NOMO-1 treated with dmso at 0.1 percent for 144 hours (cell line): ENCODE measurements at regions not wholly inside any gene's neighbourhood (a gene's known extent, or its start where the extent isn't known, plus 50 kb on each side); places are given as distances from the start of the nearest gene placed in this dataset.

ENCODE experiments used
- DNase-seq: peaks from one replicate; lab custom pipeline; 2025; ENCODE audit not compliant: unreplicated experiment; lab: John Stamatoyannopoulos, UW

GRCh38 chr11:115716601-115717529, 212.7 kb upstream of the CADM1 start:
- no peak for DNase-seq

GRCh38 chr11:115716080-115716479, 211.9 kb upstream of the CADM1 start:
- no peak for DNase-seq

- no peak for DNase-seq
Observed at GRCh38 chr11:115715251-115715770, 211.1 kb upstream of the CADM1 start.

GRCh38 chr11:115712296-115712695, 208.1 kb upstream of the CADM1 start:
- DNase-seq = no peak

- DNase-seq = no peak
Observed at GRCh38 chr11:115710980-115711379, 206.8 kb upstream of the CADM1 start.

- no peak for DNase-seq
Observed at GRCh38 chr11:115710426-115710825, 206.2 kb upstream of the CADM1 start.

- DNase-seq = peak; percentile 92
Observed at GRCh38 chr11:115709297-115709696, 205.1 kb upstream of the CADM1 start.

GRCh38 chr11:115707180-115707905, 203.1 kb upstream of the CADM1 start:
- DNase-seq = peak; percentile 51

GRCh38 chr11:115706626-115707135, 202.5 kb upstream of the CADM1 start:
- DNase-seq = no peak

GRCh38 chr11:115705200-115705599, 201.0 kb upstream of the CADM1 start:
- no peak for DNase-seq

- no peak for DNase-seq
Observed at GRCh38 chr11:115700981-115701875, 197.0 kb upstream of the CADM1 start.

- DNase-seq = no peak
Observed at GRCh38 chr11:115700496-115700895, 196.3 kb upstream of the CADM1 start.

- DNase-seq = no peak
Observed at GRCh38 chr11:115699733-115700132, 195.5 kb upstream of the CADM1 start.

- no peak for DNase-seq
Observed at GRCh38 chr11:115699326-115699725, 195.1 kb upstream of the CADM1 start.

GRCh38 chr11:115698243-115698642, 194.0 kb upstream of the CADM1 start:
- DNase-seq = no peak

- DNase-seq = no peak
Observed at GRCh38 chr11:115696563-115696962, 192.3 kb upstream of the CADM1 start.

GRCh38 chr11:115695677-115696364, 191.6 kb upstream of the CADM1 start:
- DNase-seq = no peak

- DNase-seq = no peak
Observed at GRCh38 chr11:115693002-115693401, 188.8 kb upstream of the CADM1 start.

- DNase-seq = no peak
Observed at GRCh38 chr11:115691030-115691429, 186.8 kb upstream of the CADM1 start.

GRCh38 chr11:115687934-115688333, 183.7 kb upstream of the CADM1 start:
- no peak for DNase-seq
